ENCODE measurements at regions not wholly inside any gene's neighbourhood (a gene's known extent, or its start where the extent isn't known, plus 50 kb on each side); places are given as distances from the start of the nearest gene placed in this dataset.

DNA sequence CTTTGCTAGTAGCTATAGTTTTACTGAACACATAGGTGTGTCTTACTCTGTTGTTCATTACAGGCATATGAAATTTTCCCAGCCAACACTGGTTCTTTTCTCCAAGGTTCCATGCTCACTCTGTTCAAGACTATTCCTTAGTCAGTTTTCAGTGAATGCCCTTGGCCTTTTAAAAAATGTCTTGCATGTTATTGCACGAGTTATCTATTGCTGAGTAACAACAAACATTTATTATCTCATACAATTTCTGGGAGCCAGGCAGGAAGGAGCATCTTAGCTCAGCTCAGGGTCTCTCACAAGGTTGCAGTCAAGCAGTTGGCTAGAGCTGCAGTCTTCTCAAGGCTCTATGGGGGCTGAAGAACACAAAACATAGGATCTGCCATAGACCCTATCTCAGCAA, 223.5 kb downstream of the BTG1 start:
- H3K79me2 ChIP-seq: no peaks in the 10 kb centered on the region
- TF ChIP-seq, protein P1, sequence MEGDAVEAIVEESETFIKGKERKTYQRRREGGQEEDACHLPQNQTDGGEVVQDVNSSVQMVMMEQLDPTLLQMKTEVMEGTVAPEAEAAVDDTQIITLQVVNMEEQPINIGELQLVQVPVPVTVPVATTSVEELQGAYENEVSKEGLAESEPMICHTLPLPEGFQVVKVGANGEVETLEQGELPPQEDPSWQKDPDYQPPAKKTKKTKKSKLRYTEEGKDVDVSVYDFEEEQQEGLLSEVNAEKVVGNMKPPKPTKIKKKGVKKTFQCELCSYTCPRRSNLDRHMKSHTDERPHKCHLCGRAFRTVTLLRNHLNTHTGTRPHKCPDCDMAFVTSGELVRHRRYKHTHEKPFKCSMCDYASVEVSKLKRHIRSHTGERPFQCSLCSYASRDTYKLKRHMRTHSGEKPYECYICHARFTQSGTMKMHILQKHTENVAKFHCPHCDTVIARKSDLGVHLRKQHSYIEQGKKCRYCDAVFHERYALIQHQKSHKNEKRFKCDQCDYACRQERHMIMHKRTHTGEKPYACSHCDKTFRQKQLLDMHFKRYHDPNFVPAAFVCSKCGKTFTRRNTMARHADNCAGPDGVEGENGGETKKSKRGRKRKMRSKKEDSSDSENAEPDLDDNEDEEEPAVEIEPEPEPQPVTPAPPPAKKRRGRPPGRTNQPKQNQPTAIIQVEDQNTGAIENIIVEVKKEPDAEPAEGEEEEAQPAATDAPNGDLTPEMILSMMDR (IDR thresholded peaks at IDR 0.05; ENCODE audit: poor library complexity): no peak
- no peak for TF ChIP-seq EZH2phosphoT487 (IDR thresholded peaks at IDR 0.05; ENCODE audit: low read depth, severe bottlenecking, unreplicated experiment)
- no peak for TF ChIP-seq EZH2 (IDR thresholded peaks at IDR 0.05; ENCODE audit: borderline replicate concordance)
- H3K9me2 ChIP-seq (replicated peaks; ENCODE audit: insufficient read depth): no peaks in the 10 kb centered on the region
- no peaks in the 10 kb centered on the region for H3K36me3 ChIP-seq (replicated peaks; ENCODE audit: insufficient read depth, low read depth)
- no peaks in the 10 kb centered on the region for H3K4me1 ChIP-seq (ENCODE audit: insufficient read depth)
- no peak overlapping the region for H3K4me3 ChIP-seq
- H4K20me1 ChIP-seq (ENCODE audit: insufficient read depth, poor library complexity, severe bottlenecking): no peaks in the 10 kb centered on the region
- H3K4me2 ChIP-seq: no peak overlapping the region
- DNase-seq (ENCODE audit: low spot score): no peak
- no peaks in the 10 kb centered on the region for H3K9me3 ChIP-seq (ENCODE audit: low read depth)
- no peaks in the 10 kb centered on the region for H3K27me3 ChIP-seq
- no peak overlapping the region for H3K27ac ChIP-seq
- 61% methylated on average over 1 of the region's 1 CpG for WGBS (ENCODE audit: low lambda C conversion rate, missing lambda C conversion rate)
- H2AFZ ChIP-seq: no peak overlapping the region

GRCh38 chr12:91921555-91921954, 224.1 kb downstream of the BTG1 start:
- Histone ChIP-seq H3K36me3 (replicated peaks; ENCODE audit: insufficient read depth, low read depth) (no peaks in the 10 kb centered on the region), H3K79me2 (no peaks in the 10 kb centered on the region), H4K20me1 (ENCODE audit: insufficient read depth, poor library complexity, severe bottlenecking) (no peaks in the 10 kb centered on the region), H3K4me2 (no peak overlapping the region), H3K27ac (no peak overlapping the region), H3K9me2 (replicated peaks; ENCODE audit: insufficient read depth) (no peaks in the 10 kb centered on the region), H3K4me1 (ENCODE audit: insufficient read depth) (no peaks in the 10 kb centered on the region), H3K4me3 (no peak overlapping the region), H3K27me3 (no peaks in the 10 kb centered on the region), H3K9me3 (ENCODE audit: low read depth) (no peaks in the 10 kb centered on the region), H2AFZ (no peak overlapping the region)
- DNase-seq (ENCODE audit: low spot score): no peak
- WGBS (ENCODE audit: low lambda C conversion rate, missing lambda C conversion rate): 95% methylated on average over 2 of the region's 2 CpGs
- TF ChIP-seq EZH2 (IDR thresholded peaks at IDR 0.05; ENCODE audit: borderline replicate concordance): no peak
- TF ChIP-seq, protein P1 (IDR thresholded peaks at IDR 0.05; ENCODE audit: poor library complexity): no peak
- TF ChIP-seq EZH2phosphoT487 (IDR thresholded peaks at IDR 0.05; ENCODE audit: low read depth, severe bottlenecking, unreplicated experiment): no peak

GRCh38 chr12:91920741-91921140, 224.9 kb downstream of the BTG1 start:
- no peak overlapping the region for H3K27ac ChIP-seq
- H3K9me3 ChIP-seq (ENCODE audit: low read depth): no peaks in the 10 kb centered on the region
- no peak for DNase-seq (ENCODE audit: low spot score)
- no peaks in the 10 kb centered on the region for H3K9me2 ChIP-seq (replicated peaks; ENCODE audit: insufficient read depth)
- H3K36me3 ChIP-seq (replicated peaks; ENCODE audit: insufficient read depth, low read depth): no peaks in the 10 kb centered on the region
- no peak overlapping the region for H3K4me2 ChIP-seq
- TF ChIP-seq EZH2phosphoT487 (IDR thresholded peaks at IDR 0.05; ENCODE audit: low read depth, severe bottlenecking, unreplicated experiment): no peak
- no peak for TF ChIP-seq EZH2 (IDR thresholded peaks at IDR 0.05; ENCODE audit: borderline replicate concordance)
- TF ChIP-seq, protein P1 (IDR thresholded peaks at IDR 0.05; ENCODE audit: poor library complexity): no peak
- H3K79me2 ChIP-seq: no peaks in the 10 kb centered on the region
- no peak overlapping the region for H3K4me3 ChIP-seq
- no peak overlapping the region for H2AFZ ChIP-seq
- H4K20me1 ChIP-seq (ENCODE audit: insufficient read depth, poor library complexity, severe bottlenecking): no peaks in the 10 kb centered on the region
- 93% methylated on average over 2 of the region's 2 CpGs for WGBS (ENCODE audit: low lambda C conversion rate, missing lambda C conversion rate)
- H3K4me1 ChIP-seq (ENCODE audit: insufficient read depth): no peaks in the 10 kb centered on the region
- H3K27me3 ChIP-seq: no peaks in the 10 kb centered on the region

GRCh38 chr12:91920276-91920675, 225.4 kb downstream of the BTG1 start:
- Histone ChIP-seq H3K27ac (no peak overlapping the region), H4K20me1 (ENCODE audit: insufficient read depth, poor library complexity, severe bottlenecking) (no peaks in the 10 kb centered on the region), H3K4me2 (no peak overlapping the region), H3K36me3 (replicated peaks; ENCODE audit: insufficient read depth, low read depth) (no peaks in the 10 kb centered on the region), H3K9me3 (ENCODE audit: low read depth) (no peaks in the 10 kb centered on the region), H2AFZ (no peak overlapping the region), H3K9me2 (replicated peaks; ENCODE audit: insufficient read depth) (no peaks in the 10 kb centered on the region), H3K79me2 (no peaks in the 10 kb centered on the region), H3K27me3 (no peaks in the 10 kb centered on the region), H3K4me3 (no peak overlapping the region), H3K4me1 (ENCODE audit: insufficient read depth) (no peaks in the 10 kb centered on the region)
- no peak for DNase-seq (ENCODE audit: low spot score)
- TF ChIP-seq EZH2 (IDR thresholded peaks at IDR 0.05; ENCODE audit: borderline replicate concordance) (no peak), EZH2phosphoT487 (IDR thresholded peaks at IDR 0.05; ENCODE audit: low read depth, severe bottlenecking, unreplicated experiment) (no peak)
- 75% methylated on average over 2 of the region's 2 CpGs for WGBS (ENCODE audit: low lambda C conversion rate, missing lambda C conversion rate)

Data from hepatocyte (in vitro differentiated cells).